WI38 (cell line): ENCODE measurements at regions not wholly inside any gene's neighbourhood (a gene's known extent, or its start where the extent isn't known, plus 50 kb on each side); places are given as distances from the start of the nearest gene placed in this dataset.
"Not testable (repeated sequence)": the region's sequence is repeated elsewhere in the genome, so short reads cannot be mapped to it uniquely, and the experiment has no call there.

ENCODE experiments used
- H3K4me3 ChIP-seq: 2 replicates; pipeline ENCODE4 v1.5.1; 2011; ENCODE audit warnings: low read depth, mild to moderate bottlenecking, control low read depth, low read length
- CTCF ChIP-seq: IDR thresholded peaks from 2 replicates; pipeline ENCODE4 v1.5.1; 2012; ENCODE audit warnings: low read depth, mild to moderate bottlenecking, control low read depth, low read length

DNA sequence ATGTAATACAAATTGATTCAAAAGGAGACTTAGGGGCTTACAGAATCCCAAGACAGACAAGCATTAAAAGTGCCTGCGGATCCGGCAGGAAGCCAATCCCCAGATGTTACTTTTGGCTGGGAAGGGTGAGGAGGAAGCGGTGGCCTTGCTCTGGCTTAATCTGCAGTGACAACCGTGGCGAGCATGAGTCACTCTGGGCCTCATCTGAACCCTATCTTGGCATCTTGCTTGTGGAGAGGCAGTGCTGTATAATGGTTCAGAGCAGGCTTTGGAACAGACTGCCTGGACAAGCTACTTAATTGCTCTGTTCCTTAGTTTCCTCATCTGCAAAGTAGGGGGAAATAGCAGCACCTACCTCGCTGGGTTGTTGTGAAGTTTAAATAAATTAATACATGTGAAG lies 74.1 kb downstream of the XCL2 start:
- no peak for TF ChIP-seq CTCF

DNA sequence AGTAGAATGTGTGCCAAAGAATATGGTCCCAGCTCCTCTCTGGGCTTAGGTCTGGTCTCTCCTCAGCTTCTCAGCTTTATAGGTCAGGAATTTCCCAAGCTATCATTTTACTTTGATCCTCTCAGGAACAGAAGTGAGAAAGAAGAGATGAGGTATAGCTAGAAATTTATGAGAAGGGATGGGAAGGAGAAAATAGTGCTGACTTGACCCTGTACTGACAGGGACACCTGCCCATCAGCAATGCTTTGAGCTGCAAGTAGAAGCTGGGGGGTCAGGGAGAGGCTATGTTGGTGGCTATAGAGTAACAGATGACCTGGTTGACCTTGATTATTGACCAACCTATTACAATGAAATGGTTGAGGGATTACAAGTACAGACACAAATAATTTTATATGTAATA lies 75.0 kb downstream of the XCL2 start:
- no peak overlapping the region for H3K4me3 ChIP-seq
- TF ChIP-seq CTCF = no peak

More for the DNA sequence above, 74.1 kb downstream of the XCL2 start:
- H3K4me3 ChIP-seq = no peak overlapping the region

DNA sequence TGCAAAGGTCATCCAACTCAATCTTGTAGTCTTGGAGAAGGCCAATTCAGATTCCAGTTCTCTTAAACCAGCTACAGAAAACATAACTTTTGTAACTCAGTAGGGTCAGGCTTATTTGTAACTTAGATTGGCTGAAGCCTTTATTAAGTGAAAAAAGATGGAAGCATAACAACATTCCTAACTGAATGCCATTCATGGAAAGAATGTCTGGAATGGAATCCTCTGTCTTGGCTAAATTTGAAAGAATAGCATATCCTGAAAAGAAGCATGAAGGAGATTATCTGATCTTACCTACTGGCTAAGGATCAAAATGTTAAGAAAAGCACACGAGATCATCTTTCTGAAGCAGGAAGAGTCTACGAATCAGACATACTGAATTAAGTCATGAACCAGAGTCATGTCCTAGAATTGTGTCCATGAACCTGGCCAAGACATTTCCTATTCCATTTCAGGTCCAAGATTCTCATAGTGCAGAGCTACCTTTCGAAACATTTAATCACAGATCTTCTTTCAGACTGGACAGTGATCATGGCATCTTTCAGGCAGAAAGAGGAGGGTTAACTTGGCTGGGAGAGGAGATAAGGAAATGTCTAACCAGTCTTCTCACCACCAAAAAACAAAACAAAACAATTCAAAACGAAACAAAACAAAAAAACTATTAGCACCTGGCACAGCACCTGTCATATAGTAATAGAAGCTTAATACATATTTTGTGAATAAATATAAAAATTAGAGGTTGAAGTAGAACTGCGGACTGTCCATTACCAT lies 75.6 kb downstream of the XCL2 start:
- TF ChIP-seq CTCF = no peak

GRCh38 chr1:168467452-168467851 lies 76.3 kb downstream of the XCL2 start:
- no peak for TF ChIP-seq CTCF

More for the DNA sequence above, 75.6 kb downstream of the XCL2 start:
- H3K4me3 ChIP-seq = no peak overlapping the region

DNA sequence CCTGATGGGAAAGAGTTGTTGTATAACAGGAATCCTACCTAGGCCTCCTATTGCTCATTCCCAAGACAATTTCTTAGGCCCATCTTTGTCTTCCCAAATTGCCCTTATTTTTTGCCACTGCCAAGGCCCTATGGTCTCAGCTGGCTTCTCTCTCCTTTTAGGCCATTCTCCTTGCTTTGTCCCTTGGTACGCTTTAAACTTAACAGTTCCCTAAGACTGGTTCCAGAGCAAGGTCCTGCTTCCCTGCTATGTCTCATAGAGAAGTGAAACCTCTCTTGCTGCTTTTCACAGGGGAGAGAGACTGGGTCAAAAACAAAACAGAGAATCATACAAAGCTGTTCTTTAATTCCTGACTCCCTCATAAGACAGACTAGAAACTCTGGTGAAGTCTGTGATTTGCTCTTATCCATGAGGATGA lies 77.1 kb downstream of the XCL2 start:
- no peak for TF ChIP-seq CTCF

More at GRCh38 chr1:168467452-168467851, 76.3 kb downstream of the XCL2 start:
- no peak overlapping the region for H3K4me3 ChIP-seq

DNA sequence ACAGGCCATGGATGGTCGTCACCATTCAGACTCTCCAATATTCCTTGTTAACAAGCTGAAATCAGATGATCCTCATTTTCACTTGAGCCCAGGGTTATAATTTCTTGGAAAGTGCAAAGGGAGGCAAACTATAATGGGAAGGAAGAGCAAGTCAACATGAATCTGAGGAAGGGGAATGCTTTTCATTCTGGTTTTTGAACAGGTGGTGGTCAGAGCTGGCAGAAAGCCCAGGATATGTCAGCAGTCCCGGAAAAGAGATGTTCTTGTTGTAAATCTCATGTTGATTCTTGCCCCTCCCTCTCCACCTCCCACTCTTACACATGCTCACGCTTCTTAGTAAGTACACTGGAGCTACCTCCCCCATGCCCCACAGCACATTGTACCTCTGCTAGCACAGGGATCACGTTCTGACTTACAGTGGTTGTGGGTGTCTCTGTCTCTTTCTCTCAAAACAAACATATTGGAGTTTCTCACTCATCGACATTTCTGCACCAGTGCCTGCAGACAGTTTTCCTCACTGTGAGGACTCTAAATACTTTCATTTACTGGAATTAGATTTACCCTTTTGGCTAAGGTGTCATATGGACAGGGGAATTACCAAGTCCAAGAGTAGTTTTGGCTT lies 77.6 kb downstream of the XCL2 start:
- H3K4me3 ChIP-seq = no peak overlapping the region
- no peak for TF ChIP-seq CTCF

More for the DNA sequence above, 77.1 kb downstream of the XCL2 start:
- no peak overlapping the region for H3K4me3 ChIP-seq

DNA sequence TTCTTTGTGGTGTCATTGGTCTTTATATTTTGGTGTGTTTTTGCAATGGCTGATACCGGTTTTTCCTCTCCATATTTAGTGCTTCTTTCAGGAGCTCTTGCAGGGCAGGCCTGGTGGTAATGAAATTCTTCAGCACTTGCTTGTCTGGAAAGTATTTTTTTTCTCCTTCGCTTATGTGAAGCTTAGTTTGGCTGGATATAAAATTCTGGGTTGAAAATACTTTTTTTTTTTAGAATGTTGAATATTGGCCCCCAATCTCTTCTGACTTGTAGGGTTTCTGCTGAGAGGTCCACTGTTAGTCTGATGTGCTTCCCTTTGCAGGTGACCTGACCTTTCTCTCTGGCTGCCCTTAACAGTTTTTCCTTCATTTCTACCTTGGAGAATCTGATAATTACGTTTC lies 82.7 kb downstream of the XCL2 start:
- H3K4me3 ChIP-seq = not testable (repeated sequence)

GRCh38 chr1:168457296-168457695 lies 86.5 kb downstream of the XCL2 start:
- H3K4me3 ChIP-seq = not testable (repeated sequence)
